ENCODE measurements at regions not wholly inside any gene's neighbourhood (a gene's known extent, or its start where the extent isn't known, plus 50 kb on each side); places are given as distances from the start of the nearest gene placed in this dataset.

GRCh38 chrX:118218079-118218478 lies 101.5 kb upstream of the KLHL13 start:
- TF ChIP-seq CTCF (IDR thresholded peaks at IDR 0.05) (no peak), POLR2A (IDR thresholded peaks at IDR 0.05) (no peak)

All from adrenal gland (tissue), 5 donors.